ENCODE measurements at regions not wholly inside any gene's neighbourhood (a gene's known extent, or its start where the extent isn't known, plus 50 kb on each side); places are given as distances from the start of the nearest gene placed in this dataset.

- no peak for TF ChIP-seq CTCF (IDR thresholded peaks at IDR 0.05)
- TF ChIP-seq POLR2A (IDR thresholded peaks at IDR 0.05) = no peak
Measured at GRCh38 chr6:12576389-12576788, 140.2 kb upstream of the PHACTR1 start.

All from esophagus squamous epithelium (tissue), 4 donors.